IMR-90 (cell line): ENCODE measurements at regions not wholly inside any gene's neighbourhood (a gene's known extent, or its start where the extent isn't known, plus 50 kb on each side); places are given as distances from the start of the nearest gene placed in this dataset.

Source experiments
- ATAC-seq: fragments of 200-7000 bp; cut with Tn5 transposase; 2 replicates; pipeline ENCODE4 v1.9.1; 2020; ENCODE audit warnings: low read depth, mild to moderate bottlenecking, moderate library complexity
- BruUV-seq: library from RNA; stranded (reverse); fragments of 400-500 nt; replicated peaks from 2 replicates; lab custom pipeline; 2021; lab: Mats Ljungman, UMichigan
- CTCF ChIA-PET: fragments of 300-600 bp; formaldehyde crosslinking; extraction: SDS; loops from one replicate; lab custom pipeline; 2021; ENCODE audit warnings: antibody characterized with exemption; lab: Yijun Ruan, JAX
- POLR2A ChIA-PET: fragments of 300-600 bp; sonication (Branson Sonifier 250); formaldehyde crosslinking; loops from one replicate; lab custom pipeline; 2022; ENCODE audit warnings: antibody characterized with exemption; ENCODE audit not compliant: unreplicated experiment; lab: Charles Lee
- DNase-seq: peaks from one replicate; pipeline ENCODE4 v3.0.0; 2013
- H2AFZ ChIP-seq: replicated peaks from 2 replicates; pipeline ENCODE3; 2013; ENCODE audit warnings: low read length, mild to moderate bottlenecking; ENCODE audit not compliant: poor library complexity
- H2AK5ac ChIP-seq: 2 replicates; pipeline ENCODE4 v1.6.1; 2013; ENCODE audit warnings: low read depth, low read length, inconsistent platforms
- H2AK9ac ChIP-seq: replicated peaks from 2 replicates; pipeline ENCODE3; 2013; ENCODE audit warnings: mild to moderate bottlenecking, low read depth, low read length, moderate library complexity; ENCODE audit not compliant: poor library complexity
- H2BK120ac ChIP-seq: 2 replicates; pipeline ENCODE4 v1.6.1; 2013; ENCODE audit warnings: low read depth, low read length, inconsistent platforms
- H2BK15ac ChIP-seq: 3 replicates; pipeline ENCODE4 v1.6.1; 2013; ENCODE audit warnings: low read depth, low read length, inconsistent platforms
- H2BK20ac ChIP-seq: 2 replicates; pipeline ENCODE4 v1.6.1; 2013; ENCODE audit warnings: low read depth, mild to moderate bottlenecking, inconsistent platforms, low read length, moderate library complexity
- H2BK5ac ChIP-seq: 2 replicates; pipeline ENCODE4 v1.6.1; 2013; ENCODE audit warnings: mild to moderate bottlenecking, low read depth, low read length, inconsistent platforms; ENCODE audit not compliant: poor library complexity, severe bottlenecking
- H3K14ac ChIP-seq: replicated peaks from 2 replicates; pipeline ENCODE4 v1.6.1; 2013; ENCODE audit warnings: low read depth, low read length, inconsistent platforms
- H3K18ac ChIP-seq: 2 replicates; pipeline ENCODE4 v1.6.1; 2013; ENCODE audit warnings: low read depth, low read length, control low read depth
- H3K23ac ChIP-seq: 2 replicates; pipeline ENCODE4 v1.6.1; 2013; ENCODE audit warnings: low read depth, low read length, inconsistent platforms
- H3K27ac ChIP-seq: 2 replicates; pipeline ENCODE4 v1.5.1; 2013; ENCODE audit warnings: mild to moderate bottlenecking, control low read depth, low read length; ENCODE audit not compliant: insufficient read depth
- H3K27me3 ChIP-seq: 2 replicates; pipeline ENCODE4 v1.6.1; 2013; ENCODE audit warnings: low read length; ENCODE audit not compliant: control insufficient read depth, insufficient read depth
- H3K36me3 ChIP-seq: 2 replicates; pipeline ENCODE4 v1.6.1; 2013; ENCODE audit warnings: low read length, mixed read lengths; ENCODE audit not compliant: control insufficient read depth, insufficient read depth
- H3K4ac ChIP-seq: 2 replicates; pipeline ENCODE4 v1.6.1; 2013; ENCODE audit warnings: low read depth, low read length, inconsistent platforms
- H3K4me1 ChIP-seq: 2 replicates; pipeline ENCODE4 v1.6.1; 2013; ENCODE audit warnings: low read length, mixed read lengths; ENCODE audit not compliant: control insufficient read depth, insufficient read depth
- H3K4me2 ChIP-seq: 2 replicates; pipeline ENCODE4 v1.6.1; 2013; ENCODE audit warnings: low read depth, mild to moderate bottlenecking, control low read depth, low read length, moderate library complexity
- H3K4me3 ChIP-seq: 2 replicates; pipeline ENCODE4 v1.5.1; 2013; ENCODE audit warnings: low read depth, mild to moderate bottlenecking, control low read depth, low read length, moderate library complexity; ENCODE audit not compliant: insufficient read depth
- H3K56ac ChIP-seq: 2 replicates; pipeline ENCODE4 v1.6.1; 2013; ENCODE audit warnings: low read length, inconsistent platforms; ENCODE audit not compliant: insufficient read depth; ENCODE audit errors: extremely low read depth
- H3K79me1 ChIP-seq, 2 experiments: 2 replicates each; pipeline ENCODE4 v1.6.1; 2013; ENCODE audit warnings: low read length in 2 of 2, inconsistent platforms in 1 of 2, low read depth in 1 of 2
- H3K9ac ChIP-seq: 2 replicates; pipeline ENCODE4 v1.6.1; 2013; ENCODE audit warnings: low read depth, low read length, control low read depth
- H3K9me1 ChIP-seq: 2 replicates; pipeline ENCODE4 v1.6.1; 2013; ENCODE audit warnings: low read length, inconsistent platforms; ENCODE audit not compliant: insufficient read depth
- H3K9me3 ChIP-seq: 2 replicates; pipeline ENCODE4 v1.6.1; 2013; ENCODE audit warnings: low read length; ENCODE audit not compliant: control insufficient read depth, insufficient read depth
- H4K20me1 ChIP-seq: 2 replicates; pipeline ENCODE4 v1.6.1; 2013; ENCODE audit warnings: low read length, inconsistent platforms; ENCODE audit not compliant: insufficient read depth
- H4K5ac ChIP-seq: 2 replicates; pipeline ENCODE4 v1.6.1; 2013; ENCODE audit warnings: mild to moderate bottlenecking, low read depth, low read length, control low read depth
- H4K8ac ChIP-seq, 2 experiments: 2 replicates each; pipeline ENCODE4 v1.6.1; 2013; ENCODE audit warnings: low read depth in 2 of 2, low read length in 2 of 2, control low read depth in 1 of 2, inconsistent platforms in 1 of 2
- H4K91ac ChIP-seq: 2 replicates; pipeline ENCODE4 v1.6.1; 2013; ENCODE audit warnings: low read depth, low read length, inconsistent platforms; ENCODE audit not compliant: insufficient read depth
- BHLHE40 ChIP-seq: fragments of 150-350 bp; IDR thresholded peaks from 2 replicates; pipeline ENCODE4 v1.6.1; 2016; ENCODE audit warnings: mild to moderate bottlenecking, low read depth, low read length
- CEBPB ChIP-seq: IDR thresholded peaks from 2 replicates; pipeline ENCODE4 v1.6.1; 2012; ENCODE audit warnings: low read depth, low read length, improper control_type of control experiment
- FOS ChIP-seq: fragments of 150-350 bp; IDR thresholded peaks from 2 replicates; pipeline ENCODE4 v1.6.1; 2016; ENCODE audit warnings: low read depth, low read length
- MAFK ChIP-seq: IDR thresholded peaks from 2 replicates; pipeline ENCODE4 v1.6.1; 2012; ENCODE audit warnings: low read depth, low read length, improper control_type of control experiment
- NFE2L2 ChIP-seq: fragments of 150-350 bp; IDR thresholded peaks from 2 replicates; pipeline ENCODE4 v1.6.1; 2016; ENCODE audit warnings: low read depth, mild to moderate bottlenecking, low read length
- POLR2A ChIP-seq: IDR thresholded peaks from 2 replicates; pipeline ENCODE4 v1.6.1; 2012; ENCODE audit warnings: mild to moderate bottlenecking, low read depth, low read length
- RFX5 ChIP-seq: IDR thresholded peaks from 2 replicates; pipeline ENCODE4 v1.8.0; 2012; ENCODE audit warnings: low read depth, mild to moderate bottlenecking, low read length, moderate library complexity
- WGBS, 2 experiments: methylation state at CpG; one replicate each; pipeline versions ENCODE4 v1.1.5 to v1.1.7; 2013; ENCODE audit warnings: missing lambda C conversion rate in 2 of 2; ENCODE audit not compliant: insufficient read length in 1 of 2; ENCODE audit errors: extremely low coverage in 2 of 2; 5-methylcytosine and 5-hydroxymethylcytosine counted together
- dilution Hi-C: fragments of 300-500 bp; cut with HindIII; formaldehyde crosslinking; loops from one replicate; pipeline ENCODE4 v1.14.3; 2018; ENCODE audit warnings: low sequenced_read_pairs; ENCODE audit not compliant: unreplicated experiment
- in situ Hi-C: fragments of 300-500 bp; cut with MboI; formaldehyde crosslinking; loops from 3 replicates; pipeline ENCODE4 v1.14.3; 2019; ENCODE audit warnings: low sequenced_read_pairs, inconsistent platforms, mixed read lengths
- intact Hi-C: fragments of 100-400 bp; cut with micrococcal nuclease; formaldehyde crosslinking; loops from 2 replicates; pipeline ENCODE4 v1.10.0; 2022
- TF ChIP-seq, protein P1 (sequence below): conservative IDR thresholded peaks from 2 replicates; pipeline ENCODE4 v1.5.1; 2012; ENCODE audit warnings: mild to moderate bottlenecking, low read depth, low read length, improper control_type of control experiment
- TF ChIP-seq, protein P2 (sequence below): fragments of 150-350 bp; IDR thresholded peaks from 2 replicates; pipeline ENCODE4 v1.6.1; 2017; ENCODE audit warnings: mild to moderate bottlenecking, antibody characterized with exemption, low read length, low read depth

DNA sequence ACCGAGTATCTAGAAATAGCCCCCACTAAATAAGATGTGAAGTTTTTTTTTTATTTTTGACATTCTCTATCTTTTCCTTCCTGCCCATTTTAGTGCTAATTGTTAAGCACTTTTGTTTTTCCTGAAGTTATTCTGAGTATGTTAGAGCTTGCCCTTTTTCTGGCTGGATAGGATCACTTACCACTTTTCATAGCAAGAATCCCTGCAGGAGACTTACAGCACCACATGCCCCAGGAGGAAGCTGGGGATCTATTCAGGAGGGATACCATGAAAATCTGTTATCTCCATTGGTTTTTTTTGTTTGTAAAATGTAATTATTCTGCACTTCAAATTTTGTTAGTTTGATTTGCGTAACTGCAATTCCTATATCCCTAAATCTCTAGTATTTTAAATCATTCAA lies 968.4 kb downstream of the ZPLD1 start:
- no peaks in the 10 kb centered on the region for H3K27me3 ChIP-seq
- no peak overlapping the region for H3K9ac ChIP-seq
- ATAC-seq, result no peak
- DNase-seq, result no peak
- dilution Hi-C loops (no loop called here), in situ Hi-C loops (no loop called here), intact Hi-C loops (no loop called here)
- no peak overlapping the region for H2BK120ac ChIP-seq
- H2BK15ac ChIP-seq, result no peak overlapping the region
- no peak overlapping the region for H4K5ac ChIP-seq
- no peak overlapping the region for H2BK5ac ChIP-seq
- H3K36me3 ChIP-seq, result no peaks in the 10 kb centered on the region
- no TSS peak for BruUV-seq
- no peak overlapping the region for H3K4ac ChIP-seq
- no peak overlapping the region for H3K4me3 ChIP-seq
- H4K8ac ChIP-seq, result no peak overlapping the region
- TF ChIP-seq, protein P1, sequence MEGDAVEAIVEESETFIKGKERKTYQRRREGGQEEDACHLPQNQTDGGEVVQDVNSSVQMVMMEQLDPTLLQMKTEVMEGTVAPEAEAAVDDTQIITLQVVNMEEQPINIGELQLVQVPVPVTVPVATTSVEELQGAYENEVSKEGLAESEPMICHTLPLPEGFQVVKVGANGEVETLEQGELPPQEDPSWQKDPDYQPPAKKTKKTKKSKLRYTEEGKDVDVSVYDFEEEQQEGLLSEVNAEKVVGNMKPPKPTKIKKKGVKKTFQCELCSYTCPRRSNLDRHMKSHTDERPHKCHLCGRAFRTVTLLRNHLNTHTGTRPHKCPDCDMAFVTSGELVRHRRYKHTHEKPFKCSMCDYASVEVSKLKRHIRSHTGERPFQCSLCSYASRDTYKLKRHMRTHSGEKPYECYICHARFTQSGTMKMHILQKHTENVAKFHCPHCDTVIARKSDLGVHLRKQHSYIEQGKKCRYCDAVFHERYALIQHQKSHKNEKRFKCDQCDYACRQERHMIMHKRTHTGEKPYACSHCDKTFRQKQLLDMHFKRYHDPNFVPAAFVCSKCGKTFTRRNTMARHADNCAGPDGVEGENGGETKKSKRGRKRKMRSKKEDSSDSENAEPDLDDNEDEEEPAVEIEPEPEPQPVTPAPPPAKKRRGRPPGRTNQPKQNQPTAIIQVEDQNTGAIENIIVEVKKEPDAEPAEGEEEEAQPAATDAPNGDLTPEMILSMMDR, result no peak
- TF ChIP-seq POLR2A (no peak), NFE2L2 (no peak), BHLHE40 (no peak), FOS (no peak), CEBPB (no peak), MAFK (no peak), RFX5 (no peak)
- TF ChIP-seq, protein P2, sequence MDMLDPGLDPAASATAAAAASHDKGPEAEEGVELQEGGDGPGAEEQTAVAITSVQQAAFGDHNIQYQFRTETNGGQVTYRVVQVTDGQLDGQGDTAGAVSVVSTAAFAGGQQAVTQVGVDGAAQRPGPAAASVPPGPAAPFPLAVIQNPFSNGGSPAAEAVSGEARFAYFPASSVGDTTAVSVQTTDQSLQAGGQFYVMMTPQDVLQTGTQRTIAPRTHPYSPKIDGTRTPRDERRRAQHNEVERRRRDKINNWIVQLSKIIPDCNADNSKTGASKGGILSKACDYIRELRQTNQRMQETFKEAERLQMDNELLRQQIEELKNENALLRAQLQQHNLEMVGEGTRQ, result no peak
- no peak overlapping the region for H2AK5ac ChIP-seq
- no peaks in the 10 kb centered on the region for H4K20me1 ChIP-seq
- no CpG with 5 or more reads among the region's 2 CpGs for WGBS, 2 experiments
- no peak overlapping the region for H3K14ac ChIP-seq
- no peak overlapping the region for H3K56ac ChIP-seq
- no peak overlapping the region for H3K18ac ChIP-seq
- no peak overlapping the region for H2BK20ac ChIP-seq
- H3K9me1 ChIP-seq, result no peaks in the 10 kb centered on the region
- no peak overlapping the region for H3K23ac ChIP-seq
- no peak overlapping the region for H2AFZ ChIP-seq
- H3K9me3 ChIP-seq, result no peaks in the 10 kb centered on the region
- no peaks in the 10 kb centered on the region for H3K79me1 ChIP-seq
- H3K4me1 ChIP-seq, result no peaks in the 10 kb centered on the region
- H3K4me2 ChIP-seq, result no peak overlapping the region
- H3K27ac ChIP-seq, result no peak overlapping the region
- ChIA-PET CTCF (no interaction called here), POLR2A (no interaction called here)
- no peak overlapping the region for H2AK9ac ChIP-seq
- H4K91ac ChIP-seq, result no peak overlapping the region
